GM12878 (cell line): ENCODE measurements at regions not wholly inside any gene's neighbourhood (a gene's known extent, or its start where the extent isn't known, plus 50 kb on each side); places are given as distances from the start of the nearest gene placed in this dataset.

ENCODE experiments used
- ATAC-seq: fragments of 200-7000 bp; cut with Tn5 transposase; 3 replicates; pipeline ENCODE4 v1.9.1; 2020; ENCODE audit warnings: mild to moderate bottlenecking, moderate library complexity
- BruUV-seq: library from RNA; stranded (reverse); fragments of 400-500 nt; replicated peaks from 2 replicates; lab custom pipeline; 2021; lab: Mats Ljungman, UMichigan
- CTCF ChIA-PET: fragments of 300-600 bp; sonication (Branson Sonifier 250); formaldehyde crosslinking; extraction: SDS; loops from one replicate; lab custom pipeline; 2021; ENCODE audit warnings: inconsistent platforms; lab: Yijun Ruan, JAX
- POLR2A ChIA-PET: fragments of 350-600 bp; formaldehyde crosslinking; extraction: SDS; loops from one replicate; lab custom pipeline; 2021; ENCODE audit warnings: inconsistent platforms; lab: Charles Lee
- RAD21 ChIA-PET: fragments of 300-600 bp; sonication (Branson Sonifier 250); formaldehyde crosslinking; loops from one replicate; lab custom pipeline; 2023; ENCODE audit warnings: antibody characterized with exemption; ENCODE audit not compliant: unreplicated experiment; lab: Charles Lee
- SMC1A ChIA-PET: fragments of 300-600 bp; sonication (Branson Sonifier 250); formaldehyde crosslinking; loops from one replicate; lab custom pipeline; 2023; ENCODE audit not compliant: unreplicated experiment, uncharacterized antibody; lab: Charles Lee
- DNase-seq: peaks from one replicate; pipeline ENCODE4 v3.0.0-alpha.2; 2011; ENCODE audit warnings: low read depth, low spot score
- FAIRE-seq: peaks from 3 replicates; lab custom pipeline; 2011; peaks lifted over from hg19 to GRCh38; lab: Jason Lieb, UNC
- H2AFZ ChIP-seq: 2 replicates; pipeline ENCODE4 v1.6.0; 2011; ENCODE audit warnings: low read depth, low read length, control low read depth; ENCODE audit not compliant: control insufficient read depth
- H3K27ac ChIP-seq: 2 replicates; pipeline ENCODE4 v1.5.1; 2011; ENCODE audit warnings: control low read depth; ENCODE audit not compliant: control insufficient read depth, insufficient read depth
- H3K27me3 ChIP-seq, 2 experiments: replicated peaks in 1 of 2; 2 replicates each; pipeline versions ENCODE4 v1.6.0 to v1.6.1; 2011; ENCODE audit warnings: low read length in 1 of 2; ENCODE audit not compliant: control insufficient read depth in 2 of 2, insufficient read depth in 2 of 2
- H3K36me3 ChIP-seq, 2 experiments: 2 replicates each; pipeline ENCODE4 v1.5.1; 2011; ENCODE audit warnings: low read length in 1 of 2; ENCODE audit not compliant: control insufficient read depth in 2 of 2, insufficient read depth in 2 of 2
- H3K4me1 ChIP-seq: 2 replicates; pipeline ENCODE4 v1.6.1; 2011; ENCODE audit warnings: mild to moderate bottlenecking, low read length, moderate library complexity, mixed read lengths; ENCODE audit not compliant: control insufficient read depth, insufficient read depth
- H3K4me2 ChIP-seq: 2 replicates; pipeline ENCODE4 v1.6.0; 2011; ENCODE audit warnings: control low read depth; ENCODE audit not compliant: control insufficient read depth, insufficient read depth
- H3K4me3 ChIP-seq: fragments of 200-600 bp; sonication (generic); 2 replicates; pipeline ENCODE4 v1.5.1; 2016
- H3K79me2 ChIP-seq: 2 replicates; pipeline ENCODE4 v1.6.0; 2011; ENCODE audit warnings: low read length; ENCODE audit not compliant: control insufficient read depth, insufficient read depth
- H3K9ac ChIP-seq: 2 replicates; pipeline ENCODE4 v1.8.0; 2011; ENCODE audit warnings: low read length, control low read depth, mixed read lengths; ENCODE audit not compliant: control insufficient read depth, insufficient read depth
- H3K9me3 ChIP-seq: replicated peaks from 3 replicates; pipeline ENCODE4 v1.5.1; 2011; ENCODE audit warnings: mild to moderate bottlenecking, low read length; ENCODE audit not compliant: control insufficient read depth, insufficient read depth
- H4K20me1 ChIP-seq: 2 replicates; pipeline ENCODE4 v1.6.0; 2011; ENCODE audit not compliant: control insufficient read depth, insufficient read depth
- BRCA1 ChIP-seq: IDR thresholded peaks from 2 replicates; pipeline ENCODE4 v1.6.1; 2011; ENCODE audit warnings: low read depth, low read length, improper control_type of control experiment
- CHD1 ChIP-seq: IDR thresholded peaks from 2 replicates; pipeline ENCODE4 v1.6.1; 2012; ENCODE audit warnings: low read depth, low read length, improper control_type of control experiment
- CREM ChIP-seq: IDR thresholded peaks from 2 replicates; pipeline ENCODE4 v1.6.1; 2014; ENCODE audit warnings: antibody characterized with exemption, low read depth
- MLLT1 ChIP-seq: fragments of 450-650 bp; IDR thresholded peaks from 2 replicates; pipeline ENCODE4 v1.6.1; 2016; ENCODE audit warnings: mild to moderate bottlenecking
- POLR2AphosphoS5 ChIP-seq: IDR thresholded peaks from 2 replicates; pipeline ENCODE4 v1.6.1; 2011; ENCODE audit warnings: mild to moderate bottlenecking, low read length, inconsistent platforms
- RELA ChIP-seq: fragments of 450-650 bp; IDR thresholded peaks from 2 replicates; pipeline ENCODE4 v1.8.0; 2014; ENCODE audit warnings: borderline replicate concordance; ENCODE audit not compliant: partially characterized antibody
- RELB ChIP-seq: fragments of 450-650 bp; IDR thresholded peaks from 2 replicates; pipeline ENCODE4 v1.6.1; 2017; ENCODE audit warnings: low read depth, mild to moderate bottlenecking, moderate library complexity
- SIN3A ChIP-seq: IDR thresholded peaks from 2 replicates; pipeline ENCODE4 v1.6.1; 2012; ENCODE audit warnings: low read depth, low read length, improper control_type of control experiment
- STAT1 ChIP-seq: fragments of 450-650 bp; conservative IDR thresholded peaks from 2 replicates; pipeline ENCODE4 v1.6.1; 2014; ENCODE audit warnings: antibody characterized with exemption, mild to moderate bottlenecking
- ZBTB33 ChIP-seq: fragments of 450-650 bp; IDR thresholded peaks from 2 replicates; pipeline ENCODE4 v1.6.1; 2017; ENCODE audit warnings: mild to moderate bottlenecking
- ZBTB4 ChIP-seq: fragments of 450-650 bp; formaldehyde crosslinking; IDR thresholded peaks from 2 replicates; pipeline ENCODE4 v1.4.0; 2022; ENCODE audit warnings: mild to moderate bottlenecking, moderate library complexity
- ZBTB40 ChIP-seq: fragments of 450-650 bp; IDR thresholded peaks from 2 replicates; pipeline ENCODE4 v1.6.1; 2016; ENCODE audit warnings: mild to moderate bottlenecking, moderate library complexity, borderline replicate concordance
- ZNF622 ChIP-seq: fragments of 450-650 bp; IDR thresholded peaks from 2 replicates; pipeline ENCODE4 v1.6.1; 2017; ENCODE audit warnings: mild to moderate bottlenecking, inconsistent platforms
- WGBS: methylation state at CpG from one replicate; pipeline ENCODE4 v1.1.6; 2016; ENCODE audit warnings: low lambda C conversion rate; ENCODE audit not compliant: insufficient replicate concordance, insufficient coverage; ENCODE audit errors: missing lambda C conversion rate; 5-methylcytosine and 5-hydroxymethylcytosine counted together
- in situ Hi-C: fragments of 300-500 bp; cut with MboI; formaldehyde crosslinking; loops from 9 replicates; pipeline ENCODE4 v1.14.3; 2018; ENCODE audit warnings: mixed read lengths
- intact Hi-C: fragments of 100-400 bp; cut with micrococcal nuclease; formaldehyde crosslinking; loops from one replicate; pipeline ENCODE4 v1.14.2; 2022; ENCODE audit not compliant: unreplicated experiment

- ChIA-PET RAD21 (no interaction called here), CTCF (no interaction called here), SMC1A (no interaction called here), POLR2A (no interaction called here)
- no peaks in the 10 kb centered on the region for H3K79me2 ChIP-seq
- ATAC-seq (no peak), FAIRE-seq (no peak), DNase-seq (no peak)
- no peaks in the 10 kb centered on the region for H3K36me3 ChIP-seq
- in situ Hi-C loops (no loop called here), intact Hi-C loops (no loop called here)
- peaks cover 0 to 5% of the 10 kb centered on the region in 2 experiments; a peak in 2 of 4 replicates for H3K27me3 ChIP-seq
- no peaks in the 10 kb centered on the region for H4K20me1 ChIP-seq
- 58% methylated on average over 7 of the region's 7 CpGs for WGBS
- no TSS peak for BruUV-seq
- H3K4me3 ChIP-seq = no peak overlapping the region
- H3K4me1 ChIP-seq = no peaks in the 10 kb centered on the region
- H2AFZ ChIP-seq = no peak overlapping the region
- no peak overlapping the region for H3K9ac ChIP-seq
- no peak overlapping the region for H3K27ac ChIP-seq
- H3K9me3 ChIP-seq = no peaks in the 10 kb centered on the region
- no peak overlapping the region for H3K4me2 ChIP-seq
- TF ChIP-seq RELB = no peak
- TF ChIP-seq ZBTB4 = no peak
- TF ChIP-seq SIN3A = no peak
- TF ChIP-seq ZNF622 = no peak
- TF ChIP-seq ZBTB33 = no peak
- no peak for TF ChIP-seq CHD1
- no peak for TF ChIP-seq POLR2AphosphoS5
- no peak for TF ChIP-seq MLLT1
- no peak for TF ChIP-seq CREM
- no peak for TF ChIP-seq ZBTB40
- no peak for TF ChIP-seq BRCA1
- TF ChIP-seq STAT1 = no peak
- no peak for TF ChIP-seq RELA
Measured at GRCh38 chr17:36743130-36743529, 141.7 kb downstream of the MRM1 start.
